NCI-H146 (cell line): ENCODE measurements at regions not wholly inside any gene's neighbourhood (a gene's known extent, or its start where the extent isn't known, plus 50 kb on each side); places are given as distances from the start of the nearest gene placed in this dataset.
"Not testable (repeated sequence)": the region's sequence is repeated elsewhere in the genome, so short reads cannot be mapped to it uniquely, and the experiment has no call there.

Experiments
- DNase-seq: peaks from one replicate; lab custom pipeline; 2025; lab: John Stamatoyannopoulos, UW

DNA sequence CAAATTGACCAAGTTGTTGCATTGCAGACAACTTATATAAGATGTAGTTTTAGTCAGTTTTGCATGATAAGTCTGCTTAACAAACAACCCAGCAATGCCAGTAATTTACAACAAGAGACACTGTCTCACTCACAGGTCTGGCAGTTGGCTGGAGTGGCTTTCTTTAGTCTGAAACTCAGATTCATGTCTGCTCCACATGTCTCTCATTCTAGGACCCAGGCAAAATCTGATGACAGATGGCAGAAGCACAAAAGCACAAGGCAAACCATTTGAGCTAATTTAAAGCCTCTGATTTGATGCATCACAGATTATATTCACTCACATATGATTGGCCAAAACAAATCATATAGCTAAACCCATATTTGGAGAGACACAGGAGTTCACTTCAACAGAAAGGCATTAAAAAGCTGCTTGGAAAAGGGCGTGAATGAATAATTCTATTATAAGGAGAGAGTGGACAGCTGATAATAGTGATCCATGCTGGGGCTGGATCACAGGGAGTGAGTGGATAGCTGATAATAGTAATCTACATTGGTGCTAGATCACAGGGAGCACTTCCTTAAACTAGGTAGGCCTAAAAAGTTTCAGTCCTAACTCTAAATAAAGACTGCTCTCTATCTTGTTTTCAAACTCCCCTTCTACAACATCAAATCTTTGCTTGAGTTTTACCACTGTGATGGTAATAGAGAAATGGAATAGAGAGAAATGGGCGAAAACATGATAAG is 593.2 kb upstream of the ZNF804A start:
- no peak for DNase-seq

DNA sequence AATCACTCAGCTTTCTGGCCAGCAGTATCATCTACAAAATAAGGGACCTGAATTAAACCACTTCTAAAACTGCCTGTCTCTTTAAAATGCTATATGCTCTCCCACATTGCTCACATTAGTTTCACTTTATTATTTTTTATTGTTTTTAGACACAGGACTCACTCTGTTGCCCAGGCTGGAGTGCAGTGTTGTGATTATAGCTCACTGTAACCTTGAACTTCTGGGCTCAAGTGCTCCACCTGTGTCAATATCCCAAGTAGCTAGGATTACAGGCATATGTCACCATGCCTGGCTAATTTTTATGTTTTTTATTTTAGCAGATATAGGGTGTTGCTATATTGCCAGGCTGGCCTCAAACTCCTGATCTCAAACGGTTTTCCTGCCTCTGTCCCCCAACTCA is 591.3 kb upstream of the ZNF804A start:
- no peak for DNase-seq

DNA sequence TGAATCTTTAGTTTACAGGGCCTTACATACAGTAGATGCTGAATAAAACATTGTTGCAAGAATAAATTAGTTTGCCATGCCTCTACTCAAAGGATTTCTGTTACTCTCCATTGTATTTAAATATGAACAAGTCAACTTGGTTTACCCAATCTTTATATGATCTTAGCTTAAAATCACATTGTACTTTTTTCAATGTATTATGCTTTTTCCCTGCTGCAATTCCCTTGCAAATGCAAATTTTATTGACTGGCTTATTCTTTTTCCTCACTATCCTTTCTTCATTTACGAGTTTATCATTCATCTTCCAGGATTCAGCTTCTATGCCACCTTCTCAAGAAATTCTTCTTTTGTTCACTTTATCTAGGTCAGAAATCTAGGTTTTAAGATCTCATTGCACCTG is 571.4 kb upstream of the ZNF804A start:
- DNase-seq: no peak

DNA sequence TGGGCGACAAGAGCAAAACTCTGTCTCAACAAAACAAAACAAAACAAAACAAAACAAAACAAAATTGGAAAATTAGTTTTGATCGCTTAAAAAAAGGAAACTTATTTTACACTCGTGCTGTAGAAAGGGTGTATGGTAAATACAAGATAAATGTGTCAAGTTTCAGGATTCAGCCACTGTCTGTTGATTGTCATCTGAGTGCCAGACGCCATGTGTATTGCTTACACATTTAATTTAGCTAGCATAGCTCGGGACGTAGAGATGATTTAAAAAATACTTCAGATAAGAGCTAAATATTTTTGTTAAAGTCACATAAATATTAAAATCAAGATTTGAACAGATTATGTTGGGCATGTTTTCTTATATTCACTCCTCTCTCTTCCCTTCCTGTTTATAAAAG is 568.1 kb upstream of the ZNF804A start:
- no peak for DNase-seq

DNA sequence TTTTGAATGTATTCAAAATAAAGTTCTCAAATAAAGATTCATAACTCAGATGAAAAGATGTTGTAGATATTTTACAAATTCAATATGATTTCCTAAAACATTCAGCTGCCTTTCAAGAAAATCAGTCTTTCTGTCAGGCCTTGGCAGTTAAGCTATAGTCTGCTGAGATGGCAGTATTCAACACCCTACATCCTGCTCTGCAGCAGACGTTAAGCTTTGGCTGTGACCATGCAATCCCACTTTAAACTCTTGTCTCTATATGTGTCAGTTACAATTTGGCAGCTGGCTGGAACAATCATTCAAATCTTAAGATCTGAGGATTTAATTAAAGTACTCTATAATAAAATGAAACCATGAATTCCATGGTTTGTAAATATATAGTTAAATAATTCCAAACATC is 567.3 kb upstream of the ZNF804A start:
- no peak for DNase-seq

DNA sequence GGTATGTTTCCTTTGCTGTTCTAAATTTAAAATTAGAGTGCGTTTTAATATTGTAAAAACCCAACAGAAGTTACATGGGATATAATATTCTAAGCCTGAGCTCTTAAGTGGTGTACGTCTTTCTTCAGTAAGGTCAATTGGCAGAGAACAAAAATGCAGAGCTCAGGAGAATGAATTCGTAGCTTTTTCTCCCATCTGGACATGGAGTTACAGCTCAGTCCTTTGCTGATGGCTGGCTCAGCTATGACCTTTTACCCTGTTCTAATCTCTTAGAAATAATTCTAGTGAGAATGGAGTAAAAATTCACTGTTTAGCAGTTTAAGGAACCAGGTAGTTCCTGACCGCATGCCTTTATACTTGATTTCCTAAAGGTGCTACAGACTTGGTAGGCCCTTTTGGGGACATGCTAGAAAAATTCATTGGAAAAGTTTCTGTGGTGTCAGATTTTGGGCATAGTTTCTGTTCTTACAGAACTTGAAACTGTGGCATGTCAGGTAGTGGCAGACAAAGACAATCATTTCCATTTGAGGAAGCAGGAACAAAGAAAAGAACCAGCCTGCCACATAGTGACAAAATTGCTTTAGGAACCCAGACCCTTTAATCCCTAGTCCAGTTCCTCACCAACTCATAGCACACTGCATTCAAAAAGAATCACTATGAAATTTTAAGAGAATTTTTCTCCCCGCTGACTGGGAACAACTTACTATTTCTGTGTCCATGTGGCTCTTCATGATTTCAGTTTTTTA is 566.8 kb upstream of the ZNF804A start:
- DNase-seq: no peak

DNA sequence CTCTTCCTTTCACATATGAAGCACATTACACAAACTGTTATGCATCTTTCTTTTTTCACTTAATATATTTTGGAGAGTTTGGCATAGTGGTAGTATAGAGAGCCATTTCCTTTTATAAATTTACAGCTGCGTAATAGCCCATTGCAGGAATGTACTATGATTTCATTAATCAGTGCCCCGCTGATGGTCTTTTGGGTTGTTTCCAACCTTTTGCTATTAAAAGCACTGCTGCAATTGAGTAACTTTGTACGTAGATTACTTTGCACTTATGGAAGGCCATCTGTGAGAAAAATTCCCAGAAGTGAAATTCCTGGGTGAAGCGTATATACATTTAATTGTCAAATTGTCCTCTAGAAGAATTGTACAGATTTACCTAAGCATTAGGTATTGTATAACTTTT is 565.3 kb upstream of the ZNF804A start:
- DNase-seq: no peak

DNA sequence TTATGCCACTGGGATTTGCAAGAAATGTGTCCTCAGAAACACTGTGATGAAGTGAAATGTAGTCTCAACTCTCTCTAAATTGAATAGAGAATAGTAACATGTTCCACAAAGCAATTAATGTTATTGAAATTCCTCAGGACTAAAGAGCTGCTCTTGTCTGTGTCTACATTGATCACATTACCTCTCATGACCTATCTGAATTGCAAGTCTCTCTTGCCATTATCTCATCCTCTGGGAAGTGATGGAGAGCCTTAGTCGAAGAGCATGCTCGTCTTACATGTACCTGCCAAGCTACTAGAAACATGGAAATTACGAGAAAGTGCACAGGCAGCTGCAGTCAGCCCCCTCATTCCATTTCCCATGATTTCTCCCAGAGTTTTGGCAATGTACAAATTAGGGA is 561.1 kb upstream of the ZNF804A start:
- DNase-seq: no peak

DNA sequence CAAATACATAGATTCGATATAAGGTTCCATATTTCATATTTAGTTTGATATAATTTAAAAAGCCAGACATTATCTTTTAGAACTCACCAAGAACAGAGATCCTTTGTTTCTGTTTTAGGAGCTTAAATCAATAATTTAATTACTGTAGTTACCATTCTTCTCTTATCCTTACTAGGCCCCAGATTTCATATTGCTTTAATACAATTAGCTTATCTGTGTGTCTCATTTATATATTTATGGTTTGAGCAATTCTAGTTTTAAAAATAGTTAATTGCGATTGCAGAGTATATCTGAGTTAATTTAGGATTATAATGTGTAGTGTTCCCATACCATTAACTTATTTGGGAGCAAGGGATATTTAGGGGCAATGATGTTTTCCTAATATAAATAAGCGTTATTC is 558.8 kb upstream of the ZNF804A start:
- DNase-seq: no peak

DNA sequence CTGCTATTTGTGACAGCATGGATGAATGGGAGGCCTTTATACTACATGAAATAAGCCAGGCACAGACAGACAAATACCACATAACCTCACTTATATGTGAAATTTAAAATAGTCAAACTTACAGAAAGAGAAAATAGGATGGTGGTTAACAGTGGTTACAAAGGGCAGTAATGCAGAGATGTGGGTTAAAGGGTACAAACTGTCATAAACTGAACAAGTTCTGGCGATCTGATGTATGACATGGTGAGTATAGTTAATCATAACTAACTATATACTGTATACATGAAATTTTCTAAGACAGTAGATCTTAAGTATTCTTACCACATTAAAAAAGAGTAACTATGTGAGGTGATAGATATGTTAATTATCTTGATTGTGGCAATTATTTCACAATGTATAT is 558.1 kb upstream of the ZNF804A start:
- no peak for DNase-seq

DNA sequence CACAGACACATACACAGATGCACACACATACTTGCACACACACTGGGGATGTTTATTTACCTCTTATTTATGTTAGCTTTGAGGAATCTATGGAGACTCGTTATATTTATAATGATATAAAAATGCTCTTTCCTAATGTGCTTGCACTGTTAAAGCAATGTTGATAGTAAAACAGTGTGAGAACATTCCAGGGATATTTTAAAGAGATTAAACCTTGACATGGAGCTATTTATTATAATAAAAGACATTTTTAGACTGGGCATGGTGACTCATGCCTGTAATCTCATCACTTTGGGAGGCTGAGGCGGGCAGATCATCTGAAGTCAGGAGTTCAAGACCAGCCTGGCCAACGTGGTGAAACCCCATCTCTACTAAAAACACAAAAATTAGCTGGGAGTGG is 557.3 kb upstream of the ZNF804A start:
- DNase-seq: no peak

DNA sequence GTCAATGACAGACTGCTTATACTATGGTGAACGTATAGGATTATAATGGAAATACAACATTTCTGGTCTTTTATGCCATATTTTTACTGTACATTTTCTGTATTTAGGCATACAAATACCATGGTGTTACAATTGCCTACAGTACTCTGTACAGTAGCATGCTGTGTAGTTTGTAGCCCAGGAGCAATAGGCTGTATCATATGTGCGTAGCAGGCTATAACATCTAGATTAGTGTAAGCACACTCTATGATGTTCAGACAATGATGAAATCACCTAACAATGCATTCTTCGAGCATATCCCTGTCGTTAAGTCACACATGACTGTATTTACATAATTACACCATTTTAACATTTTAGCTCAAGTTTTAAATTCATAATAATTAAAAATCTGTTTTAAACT is 556.6 kb upstream of the ZNF804A start:
- no peak for DNase-seq

DNA sequence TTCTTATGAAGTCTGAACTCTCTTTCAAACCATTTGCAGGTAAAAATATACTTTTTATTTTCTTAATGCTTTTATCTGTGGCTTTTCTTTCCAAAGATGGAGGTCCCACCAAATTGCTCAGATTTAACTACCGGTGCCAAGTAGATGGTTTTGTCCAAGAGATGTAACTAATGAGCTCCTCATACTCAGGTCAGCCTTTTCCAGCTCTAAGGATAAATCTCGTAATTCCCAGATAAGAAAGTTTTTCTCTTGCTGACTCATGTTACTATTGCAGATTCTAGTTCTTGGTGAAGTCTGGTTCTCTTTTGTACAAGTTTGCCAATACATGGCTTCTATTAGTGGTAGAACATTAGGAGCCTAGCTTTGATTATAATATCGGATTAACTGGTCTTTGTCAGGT is 550.8 kb upstream of the ZNF804A start:
- DNase-seq: no peak

DNA sequence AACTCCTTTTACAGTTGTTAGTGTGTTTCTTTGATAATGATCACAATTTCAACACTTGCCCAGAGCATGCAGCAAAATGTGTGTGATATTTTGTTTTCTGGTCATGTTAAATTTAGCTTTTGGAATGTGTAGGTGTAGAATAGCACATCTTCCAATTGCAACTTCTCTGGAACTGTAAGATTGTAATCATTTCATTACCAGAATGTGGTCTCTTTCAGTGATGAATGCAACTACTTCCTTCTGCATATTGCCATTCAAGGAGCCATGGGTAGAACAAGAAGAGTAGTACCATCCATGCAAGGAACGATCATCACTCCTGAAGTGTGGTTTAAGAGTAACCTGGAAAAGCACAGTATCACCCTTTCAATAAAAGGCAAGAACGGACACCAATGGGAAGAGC is 548.8 kb upstream of the ZNF804A start:
- DNase-seq: no peak

DNA sequence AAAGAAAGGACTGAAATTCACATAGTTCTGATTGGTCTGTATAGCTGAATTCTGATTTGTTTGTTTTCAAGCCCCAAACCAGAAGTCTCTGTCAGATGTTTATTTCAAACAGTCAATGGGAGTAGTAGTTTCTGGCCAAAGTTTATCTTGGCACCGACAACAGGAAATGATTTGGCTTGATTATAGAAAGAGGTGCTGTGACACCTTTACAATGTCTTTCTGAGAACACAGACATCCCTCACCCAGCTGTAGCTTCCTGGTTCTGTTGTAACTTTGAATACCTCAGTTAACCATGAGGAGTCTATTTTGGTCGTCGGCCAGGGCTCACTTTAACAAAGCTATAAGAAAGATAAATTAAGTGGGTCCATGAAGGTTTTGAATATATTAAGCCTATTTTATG is 545.0 kb upstream of the ZNF804A start:
- peak; percentile 34 for DNase-seq

DNA sequence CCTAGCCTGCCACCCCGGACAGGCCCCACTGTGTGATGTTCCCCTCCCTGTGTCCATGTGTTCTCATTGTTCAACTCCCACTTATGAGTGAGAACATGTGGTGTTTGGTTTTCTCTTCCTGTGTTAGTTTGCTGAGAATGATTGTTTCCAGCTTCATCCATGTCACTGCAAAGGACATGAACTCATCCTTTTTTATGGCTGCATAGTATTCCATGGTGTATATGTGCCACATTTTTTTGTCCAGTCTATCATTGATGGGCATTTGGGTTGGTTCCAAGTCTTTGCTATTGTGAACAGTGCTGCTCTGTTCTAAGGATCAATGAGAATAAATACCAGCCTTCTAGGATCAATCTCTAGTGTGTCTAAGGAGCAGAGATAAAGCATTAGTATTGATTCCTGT is 543.9 kb upstream of the ZNF804A start:
- not testable (repeated sequence) for DNase-seq

DNA sequence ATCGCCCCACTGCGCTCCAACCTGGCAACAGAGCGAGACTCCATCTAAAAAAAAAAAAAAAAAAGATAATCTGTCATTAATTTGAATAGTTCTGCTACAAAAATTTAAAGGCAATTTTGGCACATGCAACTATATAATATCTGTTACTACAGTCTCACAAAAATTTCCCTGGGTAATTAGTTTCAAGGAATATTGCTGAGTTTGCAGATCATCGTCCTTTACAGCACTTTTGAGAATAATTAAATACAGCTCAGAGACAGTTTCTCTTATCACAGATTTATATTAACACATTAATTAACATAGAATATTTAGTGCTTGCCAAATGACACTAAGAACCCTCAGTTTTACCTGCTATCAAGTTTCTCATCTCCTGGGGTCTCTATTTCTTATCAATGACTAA is 540.4 kb upstream of the ZNF804A start:
- no peak for DNase-seq

DNA sequence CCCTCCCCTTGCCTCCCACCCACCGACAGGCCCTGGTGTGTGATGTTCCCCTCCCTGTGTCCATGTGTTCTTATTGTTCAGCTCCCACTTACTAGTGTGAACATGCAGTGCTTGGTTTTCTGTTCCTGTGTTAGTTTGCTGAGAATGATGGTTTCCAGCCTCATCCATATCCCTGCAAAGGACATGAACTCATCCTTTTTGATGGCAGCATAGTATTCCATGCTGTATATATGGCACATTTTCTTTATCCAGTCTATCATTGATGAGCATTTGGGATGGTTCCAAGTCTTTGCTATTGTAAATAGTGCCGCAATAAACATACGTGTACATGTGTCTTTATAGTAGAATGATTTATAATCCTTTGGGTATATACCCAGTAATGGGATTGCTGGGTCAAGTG is 538.1 kb upstream of the ZNF804A start:
- DNase-seq: not testable (repeated sequence)

DNA sequence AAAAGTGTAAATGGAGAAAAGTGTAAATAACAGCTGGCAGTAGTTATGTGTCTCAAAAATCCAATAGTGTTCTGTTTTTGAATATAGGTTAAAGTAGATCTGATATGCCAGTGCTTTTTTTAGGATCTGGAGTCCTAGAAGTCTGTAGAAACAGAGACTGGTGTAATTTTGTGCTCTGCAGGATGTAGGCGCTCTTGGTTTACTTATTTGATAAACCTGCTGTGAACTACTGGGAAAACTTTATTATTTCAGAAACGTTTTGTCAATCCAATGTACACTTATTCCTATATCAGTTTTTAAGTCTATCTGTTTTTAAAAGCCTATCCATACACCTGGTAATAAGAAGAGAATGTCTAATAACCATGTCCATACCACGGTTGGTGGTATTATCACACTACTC is 530.8 kb upstream of the ZNF804A start:
- DNase-seq: peak; percentile 66

DNA sequence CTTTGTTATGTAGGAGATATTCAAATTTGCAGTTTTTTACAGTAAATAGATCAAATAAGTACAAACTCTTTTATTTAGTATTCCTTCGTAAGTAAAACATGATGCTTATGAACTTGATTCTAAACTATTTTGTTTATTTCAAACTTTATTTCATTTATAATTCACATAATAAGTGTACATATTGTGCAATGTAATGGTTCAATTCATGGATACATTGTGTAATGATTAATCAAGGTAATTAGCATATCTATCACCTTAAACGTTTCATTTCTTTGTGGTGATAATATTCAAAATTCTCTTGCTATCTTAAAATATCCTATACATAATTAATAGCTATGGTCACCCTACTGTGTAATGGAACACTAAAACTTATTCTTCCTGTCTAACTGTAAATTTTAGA is 525.9 kb upstream of the ZNF804A start:
- DNase-seq: no peak

DNA sequence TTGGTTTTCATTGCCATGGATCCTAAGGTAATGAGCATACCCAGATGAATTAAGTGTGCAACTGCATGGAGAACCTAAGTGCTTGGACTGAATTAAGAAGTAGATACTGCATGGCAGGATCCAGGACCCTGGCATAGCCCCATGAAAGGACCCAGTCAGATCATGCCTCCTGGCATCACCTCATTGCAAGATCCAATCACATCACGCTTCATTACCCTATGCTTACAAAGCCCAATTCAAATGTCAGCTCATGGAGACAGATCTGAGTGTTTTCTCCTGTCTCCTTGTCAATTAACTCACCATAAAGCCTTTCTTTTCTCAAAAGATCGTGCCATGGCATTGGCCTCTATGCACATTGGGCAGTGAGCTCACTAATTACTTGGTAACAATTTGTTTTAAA is 519.8 kb upstream of the ZNF804A start:
- DNase-seq: no peak

DNA sequence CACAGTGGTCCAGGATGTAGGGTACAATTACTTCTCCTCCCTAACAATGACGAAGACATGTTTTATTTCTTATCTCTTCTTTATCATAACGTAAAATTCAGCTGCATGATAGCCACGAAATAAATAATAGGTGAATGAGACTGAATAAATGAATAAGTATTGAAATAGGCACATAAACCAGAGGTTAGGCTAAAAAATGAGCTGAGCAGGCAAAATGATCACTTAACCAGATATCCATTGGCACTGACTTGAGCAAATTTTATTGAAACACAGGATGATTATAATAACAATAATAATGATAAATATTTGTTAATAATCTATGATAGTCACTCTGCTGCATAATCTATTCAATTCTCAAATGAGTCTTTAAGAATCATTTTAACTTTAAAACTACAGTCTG is 506.9 kb upstream of the ZNF804A start:
- no peak for DNase-seq

DNA sequence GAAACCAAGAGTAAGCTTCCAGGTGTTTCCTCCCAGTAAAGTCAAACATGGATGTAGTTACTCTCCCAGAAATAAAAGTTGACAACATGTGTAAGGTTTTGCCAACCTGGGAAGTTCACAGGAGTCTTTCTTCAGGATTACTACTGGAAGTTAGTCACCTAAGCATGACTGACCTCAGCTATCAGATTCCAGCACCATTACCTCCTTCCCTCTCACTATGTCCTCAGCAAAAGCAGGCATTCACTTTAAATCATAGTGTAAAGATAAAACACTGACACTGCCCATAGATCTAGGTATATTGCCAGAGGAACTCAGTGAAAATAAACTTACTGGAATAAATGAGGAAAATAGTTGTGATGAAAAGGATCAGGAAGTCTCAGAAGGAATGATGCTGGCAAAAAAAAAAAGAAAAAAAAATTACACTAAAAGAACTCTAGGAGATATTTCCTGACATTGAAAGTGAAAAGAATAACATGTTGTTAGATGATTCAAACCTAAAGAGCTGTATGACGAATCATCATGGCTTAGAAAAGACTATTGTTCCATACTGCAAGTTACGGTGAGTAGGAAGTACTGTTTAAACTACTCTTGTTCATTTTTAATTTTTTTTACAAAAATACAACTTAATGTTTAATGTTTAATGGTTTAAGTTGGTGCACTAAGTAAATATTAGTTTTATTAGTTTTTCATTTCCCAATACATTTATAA is 484.5 kb upstream of the ZNF804A start:
- DNase-seq: no peak
